Activated gamma-delta T cell treated with anti-CD3 and anti-CD28 coated beads, Interleukin-2, amount 50 U/mL, for 16 hours (primary cell): ENCODE measurements at regions not wholly inside any gene's neighbourhood (a gene's known extent, or its start where the extent isn't known, plus 50 kb on each side); places are given as distances from the start of the nearest gene placed in this dataset.

Source experiments
- DNase-seq: peaks from one replicate; pipeline ENCODE4 v3.0.0-alpha.2; 2020; ENCODE audit warnings: low read depth

DNA sequence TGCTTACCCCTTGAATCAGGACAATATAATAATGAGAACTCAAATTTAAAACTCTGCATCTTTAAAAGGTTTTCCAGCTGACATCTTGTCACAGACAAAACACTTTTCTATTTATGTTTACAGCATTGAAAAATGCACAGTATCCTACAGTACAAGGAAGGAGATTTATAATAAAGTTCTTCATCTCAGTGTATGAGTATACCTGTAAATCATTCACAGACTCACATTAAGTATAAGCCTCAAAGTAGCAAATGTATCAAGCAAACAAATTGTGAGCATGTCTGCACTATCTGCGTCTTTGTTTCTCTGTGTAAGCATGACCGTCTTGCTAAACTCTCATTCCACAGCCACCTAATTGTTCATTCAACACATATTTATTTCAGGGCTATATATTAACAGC is 52.8 kb downstream of the PPP1R2C start:
- DNase-seq: no peak

- no peak for DNase-seq
Observed at GRCh38 chrX:42720209-42720608, 57.8 kb downstream of the PPP1R2C start.

DNA sequence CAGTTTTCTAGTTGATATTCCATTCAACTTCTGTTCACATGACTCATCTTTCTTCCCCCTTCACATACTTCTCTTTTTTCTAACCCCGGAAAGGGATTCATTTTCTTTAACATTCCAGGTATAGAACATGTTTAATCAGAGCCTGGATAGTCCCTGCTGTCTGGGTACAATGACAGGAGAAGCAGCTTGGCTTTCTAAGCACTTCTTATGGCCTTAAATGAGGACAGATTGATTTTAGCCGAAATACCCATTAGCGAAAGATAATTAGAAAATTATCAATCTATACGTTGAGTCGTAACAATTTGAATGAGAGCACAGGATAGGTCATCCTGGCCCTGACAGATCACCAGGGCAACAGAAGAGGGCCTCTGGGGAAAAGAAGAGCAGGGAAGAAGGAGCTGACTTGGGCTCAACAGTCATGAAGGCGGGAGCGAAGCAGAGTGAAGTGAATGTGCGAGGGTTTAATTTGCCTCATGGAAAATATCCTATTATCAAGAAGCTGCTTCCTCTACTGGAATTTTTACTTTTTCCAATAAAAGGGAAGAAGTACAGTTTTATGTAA is 62.2 kb downstream of the PPP1R2C start:
- DNase-seq: no peak

DNA sequence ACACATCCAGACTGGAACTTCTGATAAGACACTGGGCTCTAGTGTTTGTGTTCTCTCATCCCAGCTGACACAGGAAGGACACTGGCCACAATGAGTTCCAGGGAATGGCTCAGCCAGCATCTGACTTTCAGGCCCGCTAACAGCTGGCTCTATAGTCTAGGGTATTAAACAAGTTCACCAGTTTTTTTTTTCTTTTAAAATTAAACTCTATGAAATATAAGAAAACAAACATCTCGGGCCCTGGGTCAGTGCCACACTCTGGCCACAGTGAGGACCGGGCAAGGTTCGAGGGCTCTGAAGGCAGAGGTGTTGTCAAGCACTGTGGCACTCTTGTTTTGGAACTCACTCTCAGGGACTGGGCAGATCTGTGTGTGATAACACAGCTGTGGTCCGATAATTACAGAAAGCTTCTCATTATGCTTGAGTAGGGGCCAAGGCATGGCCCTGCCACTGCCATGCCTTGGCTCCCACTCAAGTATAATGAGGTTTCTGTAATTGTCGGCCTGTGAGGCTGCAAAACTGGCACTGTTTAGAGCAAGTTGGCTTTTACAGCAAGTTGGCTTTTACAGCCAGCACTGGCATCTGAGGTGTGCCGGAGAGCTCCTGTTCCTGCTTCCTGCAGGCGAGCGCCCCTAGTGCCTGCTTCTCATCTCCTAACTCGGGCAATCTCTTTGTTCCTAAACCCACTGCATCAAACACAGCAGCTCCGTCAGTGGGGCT is 62.8 kb downstream of the PPP1R2C start:
- no peak for DNase-seq

GRCh38 chrX:42710452-42710851 is 67.5 kb downstream of the PPP1R2C start:
- DNase-seq: no peak

- DNase-seq: no peak
Observed at GRCh38 chrX:42708222-42708621, 69.7 kb downstream of the PPP1R2C start.

DNA sequence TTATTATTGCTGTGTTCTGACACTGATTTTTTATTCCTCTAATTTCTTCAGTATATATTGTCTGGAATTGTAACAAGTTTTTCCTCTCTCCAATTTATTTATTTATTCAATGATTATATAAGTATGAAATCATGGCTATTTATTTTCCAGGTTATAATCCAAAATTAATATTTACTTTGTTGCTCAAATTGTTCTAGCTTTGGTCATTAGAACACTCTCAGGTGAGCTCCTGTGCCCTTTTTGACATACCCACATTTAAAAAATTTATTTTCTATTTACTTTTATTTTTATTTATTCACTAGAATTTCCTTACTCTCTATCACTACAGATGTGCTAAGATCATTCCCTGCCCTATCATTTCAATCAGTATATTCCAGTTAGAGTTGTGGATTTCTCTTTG is 70.2 kb downstream of the PPP1R2C start:
- DNase-seq: no peak

- DNase-seq: no peak
Observed at GRCh38 chrX:42704454-42704853, 73.5 kb downstream of the PPP1R2C start.

GRCh38 chrX:42697544-42697943 is 80.4 kb downstream of the PPP1R2C start:
- DNase-seq: no peak

DNA sequence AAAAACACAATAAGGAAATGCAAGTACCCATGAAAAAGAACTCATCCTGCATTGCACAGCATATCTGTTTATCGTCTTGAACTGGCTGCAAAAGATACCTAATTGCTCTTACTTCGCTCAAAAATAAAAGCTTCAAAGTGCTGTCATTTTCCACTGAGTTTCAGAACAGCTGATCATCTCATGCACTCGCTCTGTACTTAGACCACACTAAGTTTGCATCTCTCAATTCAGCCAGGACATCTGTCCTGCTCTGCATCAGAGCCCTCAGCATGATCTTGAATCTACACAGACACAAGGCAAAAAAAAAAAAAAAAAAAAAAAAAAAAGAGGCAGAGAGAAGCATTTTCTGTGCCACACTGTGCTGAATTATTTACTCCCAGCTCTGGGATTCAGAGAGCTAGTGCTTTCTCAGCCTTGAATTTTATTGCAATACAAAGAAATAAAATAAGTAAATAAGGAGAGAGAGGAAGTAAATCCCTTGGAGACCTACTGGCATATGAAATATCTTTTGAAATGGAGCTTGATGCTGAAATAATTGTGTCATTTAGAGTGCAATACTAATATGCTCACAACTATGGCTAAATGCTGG is 81.3 kb downstream of the PPP1R2C start:
- DNase-seq: no peak

DNA sequence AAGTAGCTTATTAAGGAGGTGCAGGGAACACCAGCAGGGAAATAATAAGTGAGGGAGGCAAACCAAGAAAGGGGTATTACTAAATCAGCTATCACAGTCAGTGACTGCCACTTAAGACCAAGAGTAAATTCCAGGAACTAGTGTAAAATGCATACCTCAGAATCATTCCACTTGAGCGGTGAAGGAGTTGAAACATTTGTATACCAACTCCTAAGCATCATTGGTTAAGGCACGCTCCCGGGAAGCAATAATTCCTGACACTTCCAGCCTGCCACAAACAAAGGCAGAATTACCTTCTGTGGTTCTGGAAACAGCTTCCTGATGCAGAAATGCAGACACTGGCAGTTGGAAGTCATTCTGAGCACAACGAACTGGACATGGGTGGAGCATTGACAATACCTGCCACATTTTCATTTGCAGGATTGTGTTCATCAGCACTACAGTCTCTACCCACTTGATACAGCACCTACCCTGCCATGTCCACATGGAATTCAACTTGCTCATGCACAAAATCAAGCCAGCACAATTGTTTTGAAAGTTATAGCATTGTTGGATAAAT is 82.1 kb downstream of the PPP1R2C start:
- no peak for DNase-seq

DNA sequence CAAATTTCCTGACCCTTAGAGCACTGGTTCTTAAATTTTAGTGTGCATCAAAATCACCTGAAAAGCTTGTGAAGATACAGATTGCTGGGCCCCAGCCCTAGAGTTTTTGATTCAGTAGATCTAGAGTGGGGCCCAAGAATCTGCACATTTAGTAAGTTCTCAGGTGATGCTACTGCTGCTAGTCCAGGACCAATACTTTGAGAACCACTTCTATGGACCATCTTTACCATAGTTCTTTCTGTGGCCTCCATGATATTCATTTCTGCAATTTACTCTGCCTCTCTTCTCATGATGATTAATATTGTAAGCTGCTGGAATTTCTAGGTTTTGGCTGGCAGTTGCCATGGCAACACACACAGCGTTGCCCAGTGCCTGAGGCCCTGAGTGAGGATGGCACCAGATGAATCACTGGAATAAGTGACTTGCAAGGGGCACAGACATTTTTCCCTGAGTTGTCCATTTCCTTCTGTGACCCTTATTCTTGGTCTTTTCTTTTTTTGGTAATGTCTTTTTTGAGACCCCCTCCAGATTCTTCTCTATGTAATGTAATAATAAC is 83.6 kb downstream of the PPP1R2C start:
- DNase-seq: no peak

- no peak for DNase-seq
Observed at GRCh38 chrX:42691196-42691595, 86.8 kb downstream of the PPP1R2C start.

DNA sequence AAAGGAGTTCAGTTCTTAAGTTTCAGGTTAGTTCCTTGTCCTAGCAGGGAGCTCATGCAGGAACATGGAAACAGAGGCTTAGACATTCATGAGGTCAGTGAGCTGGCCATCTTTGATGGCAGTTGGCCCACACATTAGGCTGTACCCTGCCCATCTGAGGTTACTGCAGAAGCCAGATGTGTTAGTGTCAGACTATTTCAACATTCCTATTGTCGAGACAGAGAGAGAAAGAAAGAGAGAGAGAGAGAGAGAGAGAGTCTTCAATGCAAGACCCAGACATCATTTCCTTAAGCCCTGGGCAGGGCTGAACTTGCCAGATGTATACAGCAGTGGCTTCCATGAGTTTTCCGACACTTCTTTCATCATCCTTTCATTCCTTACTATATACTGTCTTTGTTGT is 91.3 kb downstream of the PPP1R2C start:
- DNase-seq: no peak

- no peak for DNase-seq
Observed at GRCh38 chrX:42686296-42686695, 91.7 kb downstream of the PPP1R2C start.

GRCh38 chrX:42684065-42684464 is 93.9 kb downstream of the PPP1R2C start:
- DNase-seq: no peak

DNA sequence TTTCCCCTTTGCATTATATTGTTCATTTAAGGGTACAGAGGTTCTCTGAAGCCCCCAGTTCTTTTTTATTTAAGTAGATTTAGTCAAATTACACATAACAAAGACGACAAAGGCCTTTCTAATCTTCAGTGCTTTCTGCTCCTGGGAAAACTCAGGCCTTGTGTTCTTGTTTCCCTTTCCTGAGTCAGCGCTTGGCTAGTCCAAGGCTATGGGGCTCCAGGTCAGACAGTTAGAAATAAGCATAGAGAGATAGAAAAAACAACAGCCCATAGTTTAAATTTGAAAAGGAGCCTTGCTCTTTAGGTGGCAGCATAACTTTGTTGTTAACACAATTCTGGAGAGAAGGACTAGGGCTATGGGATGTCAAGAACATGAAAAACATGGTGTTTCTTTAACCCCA is 97.3 kb downstream of the PPP1R2C start:
- DNase-seq: no peak

- DNase-seq: no peak
Observed at GRCh38 chrX:42678133-42678532, 99.8 kb downstream of the PPP1R2C start.

- no peak for DNase-seq
Observed at GRCh38 chrX:42673301-42673810, 104.6 kb downstream of the PPP1R2C start.

- DNase-seq: no peak
Observed at GRCh38 chrX:42664680-42665079, 113.3 kb downstream of the PPP1R2C start.

GRCh38 chrX:42628471-42628870 is 149.5 kb downstream of the PPP1R2C start:
- DNase-seq: no peak

DNA sequence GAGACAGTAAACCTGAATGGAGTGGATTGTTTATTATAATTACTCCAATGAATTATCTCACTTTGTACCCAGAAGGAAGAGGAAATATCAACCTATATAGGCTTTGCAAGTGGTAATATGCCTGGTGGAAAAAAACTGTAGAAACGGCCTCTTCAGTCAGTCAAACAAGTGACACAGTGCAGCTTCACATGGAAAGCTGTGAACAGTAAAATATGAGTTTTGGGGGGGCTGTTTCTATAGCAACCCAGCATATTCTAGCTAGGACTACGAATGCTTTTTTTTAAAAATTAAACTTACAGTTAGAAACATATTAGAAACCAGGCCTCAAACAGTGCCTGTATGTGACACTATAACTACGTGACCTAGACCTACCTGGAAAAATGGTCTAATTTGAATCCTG is 150.1 kb downstream of the PPP1R2C start:
- no peak for DNase-seq

- no peak for DNase-seq
Observed at GRCh38 chrX:42624524-42624923, 153.4 kb downstream of the PPP1R2C start.
